ENCODE measurements at regions not wholly inside any gene's neighbourhood (a gene's known extent, or its start where the extent isn't known, plus 50 kb on each side); places are given as distances from the start of the nearest gene placed in this dataset.
A peak's percentile ranks its signal among the peaks of the same experiment; 100 is the strongest.

DNA sequence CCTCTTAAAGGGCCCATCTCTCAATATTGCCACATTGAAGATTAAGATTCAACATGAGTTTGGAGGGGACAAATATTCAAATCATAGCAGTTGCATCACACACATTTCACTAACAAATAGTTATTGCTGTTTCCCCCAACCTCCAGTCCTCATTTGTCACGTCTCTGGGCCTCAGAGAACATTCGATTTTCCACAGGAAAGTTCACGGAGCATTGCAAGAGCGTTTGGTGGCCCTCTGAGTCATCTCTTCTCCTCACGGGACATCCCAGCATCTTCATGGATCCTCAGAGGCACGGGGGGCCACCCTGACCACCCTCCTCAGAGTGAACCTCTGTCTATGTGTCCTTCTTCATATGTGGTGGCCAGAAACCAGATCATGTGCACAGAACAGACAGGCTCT is 50.3 kb upstream of the CHST15 start:
- TF ChIP-seq EZH2phosphoT487 (IDR thresholded peaks at IDR 0.05; ENCODE audit: borderline replicate concordance, low read depth, low read length), result no peak
- TF ChIP-seq CTCF (conservative IDR thresholded peaks at IDR 0.05; ENCODE audit: low read length), result no peak
- Histone ChIP-seq H3K4me3 (ENCODE audit: low read depth, low read length, poor library complexity, severe bottlenecking) (peak overlapping the region; percentile 72), H3K27ac (ENCODE audit: low read depth, low read length, poor library complexity, severe bottlenecking) (peak overlapping the region; percentile 80), H3K4me2 (ENCODE audit: low read length) (peak overlapping the region; percentile 77), H2AFZ (ENCODE audit: low read length) (peak overlapping the region; percentile 43), H3K9me3 (ENCODE audit: low read length) (no peaks in the 10 kb centered on the region), H4K20me1 (ENCODE audit: insufficient read depth, low read length) (no peaks in the 10 kb centered on the region), H3K9me2 (ENCODE audit: insufficient read depth, low read length) (no peaks in the 10 kb centered on the region), H3K79me2 (ENCODE audit: insufficient read depth, low read depth, low read length) (peaks cover 35% of the 10 kb centered on the region; the same call in 1 of the 2 replicates), H3K4me1 (ENCODE audit: insufficient read depth, low read length, poor library complexity, severe bottlenecking) (peaks cover 74% of the 10 kb centered on the region), H3K36me3 (ENCODE audit: insufficient read depth, low read length) (peaks cover 22% of the 10 kb centered on the region)
- peak; percentile 58 for DNase-seq (ENCODE audit: low spot score)
- BruUV-seq (replicated peaks), result no TSS peak
- intact Hi-C loops (cut with micrococcal nuclease; ENCODE audit: unreplicated experiment), result loop anchor here (2.0 kb wide), 1 partner anchor 51 kb away; the partner anchor contains the start of gene CHST15
- ChIA-PET POLR2A (interaction anchor here (0.7 to 2.3 kb wide), 2 partner anchors 25 to 38 kb away, joined by 3 to 11 read pairs; no protein-coding TSS in a partner anchor), CTCF (ENCODE audit: unreplicated experiment) (no interaction called here)
